ENCODE measurements at regions not wholly inside any gene's neighbourhood (a gene's known extent, or its start where the extent isn't known, plus 50 kb on each side); places are given as distances from the start of the nearest gene placed in this dataset.

DNA sequence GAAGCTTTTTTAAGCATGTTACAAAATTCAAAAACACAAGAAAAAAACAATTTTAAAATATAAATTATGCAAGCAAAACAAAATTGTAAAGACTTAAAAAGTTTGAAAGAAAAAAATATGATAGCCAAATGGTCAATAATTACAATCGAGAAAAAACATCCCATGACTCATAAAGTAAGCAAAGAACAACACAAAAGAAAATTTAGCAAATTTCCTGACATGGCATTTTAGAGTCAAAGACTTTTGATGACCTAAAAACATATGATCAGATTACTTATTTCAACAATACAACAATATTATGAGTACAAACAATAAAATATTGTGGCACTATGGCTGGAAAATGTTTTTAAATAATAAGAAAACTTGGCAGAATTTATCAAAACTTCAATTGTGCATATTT is 312.1 kb upstream of the MEOX2 start:
- TF ChIP-seq, protein P1, sequence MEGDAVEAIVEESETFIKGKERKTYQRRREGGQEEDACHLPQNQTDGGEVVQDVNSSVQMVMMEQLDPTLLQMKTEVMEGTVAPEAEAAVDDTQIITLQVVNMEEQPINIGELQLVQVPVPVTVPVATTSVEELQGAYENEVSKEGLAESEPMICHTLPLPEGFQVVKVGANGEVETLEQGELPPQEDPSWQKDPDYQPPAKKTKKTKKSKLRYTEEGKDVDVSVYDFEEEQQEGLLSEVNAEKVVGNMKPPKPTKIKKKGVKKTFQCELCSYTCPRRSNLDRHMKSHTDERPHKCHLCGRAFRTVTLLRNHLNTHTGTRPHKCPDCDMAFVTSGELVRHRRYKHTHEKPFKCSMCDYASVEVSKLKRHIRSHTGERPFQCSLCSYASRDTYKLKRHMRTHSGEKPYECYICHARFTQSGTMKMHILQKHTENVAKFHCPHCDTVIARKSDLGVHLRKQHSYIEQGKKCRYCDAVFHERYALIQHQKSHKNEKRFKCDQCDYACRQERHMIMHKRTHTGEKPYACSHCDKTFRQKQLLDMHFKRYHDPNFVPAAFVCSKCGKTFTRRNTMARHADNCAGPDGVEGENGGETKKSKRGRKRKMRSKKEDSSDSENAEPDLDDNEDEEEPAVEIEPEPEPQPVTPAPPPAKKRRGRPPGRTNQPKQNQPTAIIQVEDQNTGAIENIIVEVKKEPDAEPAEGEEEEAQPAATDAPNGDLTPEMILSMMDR (IDR thresholded peaks at IDR 0.05) = no peak
- TF ChIP-seq POLR2A (IDR thresholded peaks at IDR 0.05) = no peak

All from vagina (tissue), 2 donors.